ENCODE measurements at regions not wholly inside any gene's neighbourhood (a gene's known extent, or its start where the extent isn't known, plus 50 kb on each side); places are given as distances from the start of the nearest gene placed in this dataset.

DNA sequence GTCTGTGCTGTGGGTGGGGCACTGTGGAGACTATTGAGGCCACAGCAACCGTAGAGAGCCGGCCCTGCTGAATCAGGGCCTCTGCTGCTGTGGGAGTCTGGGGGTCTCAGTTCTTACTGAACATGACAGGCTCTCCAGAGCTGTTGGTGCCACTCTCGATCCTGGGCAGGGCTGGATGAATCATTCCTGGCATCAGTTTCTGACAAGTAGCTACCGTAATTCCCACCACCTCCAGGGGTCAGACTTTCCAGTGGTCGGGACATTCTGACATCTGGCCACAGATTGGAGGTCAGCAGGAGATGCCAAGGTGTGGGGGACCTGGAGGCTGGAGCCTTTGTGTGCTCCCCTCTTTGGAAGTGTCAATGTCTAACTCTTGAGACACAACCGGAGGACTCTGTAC lies 188.4 kb downstream of the IRX2 start:
- TF ChIP-seq POLR2AphosphoS5 (IDR thresholded peaks at IDR 0.05) = no peak
- no peak for TF ChIP-seq POLR2A (IDR thresholded peaks at IDR 0.05)
- TF ChIP-seq, protein P1, sequence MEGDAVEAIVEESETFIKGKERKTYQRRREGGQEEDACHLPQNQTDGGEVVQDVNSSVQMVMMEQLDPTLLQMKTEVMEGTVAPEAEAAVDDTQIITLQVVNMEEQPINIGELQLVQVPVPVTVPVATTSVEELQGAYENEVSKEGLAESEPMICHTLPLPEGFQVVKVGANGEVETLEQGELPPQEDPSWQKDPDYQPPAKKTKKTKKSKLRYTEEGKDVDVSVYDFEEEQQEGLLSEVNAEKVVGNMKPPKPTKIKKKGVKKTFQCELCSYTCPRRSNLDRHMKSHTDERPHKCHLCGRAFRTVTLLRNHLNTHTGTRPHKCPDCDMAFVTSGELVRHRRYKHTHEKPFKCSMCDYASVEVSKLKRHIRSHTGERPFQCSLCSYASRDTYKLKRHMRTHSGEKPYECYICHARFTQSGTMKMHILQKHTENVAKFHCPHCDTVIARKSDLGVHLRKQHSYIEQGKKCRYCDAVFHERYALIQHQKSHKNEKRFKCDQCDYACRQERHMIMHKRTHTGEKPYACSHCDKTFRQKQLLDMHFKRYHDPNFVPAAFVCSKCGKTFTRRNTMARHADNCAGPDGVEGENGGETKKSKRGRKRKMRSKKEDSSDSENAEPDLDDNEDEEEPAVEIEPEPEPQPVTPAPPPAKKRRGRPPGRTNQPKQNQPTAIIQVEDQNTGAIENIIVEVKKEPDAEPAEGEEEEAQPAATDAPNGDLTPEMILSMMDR (IDR thresholded peaks at IDR 0.05) = no peak
